ENCODE measurements at regions not wholly inside any gene's neighbourhood (a gene's known extent, or its start where the extent isn't known, plus 50 kb on each side); places are given as distances from the start of the nearest gene placed in this dataset.

- H3K4me2 ChIP-seq = peak overlapping the region in 8 of 11 experiments; percentile 10 to 63 (median 30); a peak in 9 of 22 replicates
- H3K4me3 ChIP-seq = no peak overlapping the region
- no peak overlapping the region for H3K9ac ChIP-seq
- TF ChIP-seq Cebpa-rat (IDR thresholded peaks at IDR 0.05) = no peak
- H3K9me3 ChIP-seq (replicated peaks in 1 of 11) = peaks cover 37 to 43% (median 40%) of the 10 kb centered on the region in 11 experiments
- peak overlapping the region in 3 of 11 experiments; percentile 11 to 18 (median 14); a peak in 3 of 22 replicates for H3K27ac ChIP-seq
- no peaks in the 10 kb centered on the region for H3K36me3 ChIP-seq
- no peaks in the 10 kb centered on the region for H4K20me1 ChIP-seq
- H3K4me1 ChIP-seq = peaks cover 4 to 12% (median 7%) of the 10 kb centered on the region in 10 experiments; a peak in 15 of 20 replicates
- no peaks in the 10 kb centered on the region for H3K27me3 ChIP-seq
These were observed 127.6 kb downstream of the FSCB start for GRCh38 chr14:44379292-44379977.

DNA sequence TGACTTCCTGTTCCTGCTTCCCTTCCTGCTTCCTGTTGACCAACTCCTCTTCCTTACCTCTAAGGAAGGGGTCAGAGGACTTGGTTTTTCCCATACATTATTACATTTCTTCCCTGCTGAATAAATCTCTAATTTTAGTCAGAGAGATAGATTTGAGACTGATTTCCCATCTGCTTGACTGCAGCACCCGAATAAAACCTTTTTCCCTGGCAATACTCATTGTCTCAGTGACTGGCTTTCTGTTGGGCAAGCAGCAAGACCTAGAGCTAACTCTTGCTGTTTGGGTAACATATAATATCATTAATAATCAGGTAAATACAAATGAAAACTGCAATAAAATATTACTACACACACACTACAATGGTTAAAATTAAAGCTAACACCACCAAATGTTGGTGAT is 132.2 kb downstream of the FSCB start:
- Histone ChIP-seq H3K4me1 (peaks cover 4 to 9% (median 7%) of the 10 kb centered on the region in 10 experiments; a peak in 15 of 20 replicates), H3K27me3 (no peaks in the 10 kb centered on the region), H3K4me2 (no peak overlapping the region), H3K4me3 (no peak overlapping the region), H4K20me1 (no peaks in the 10 kb centered on the region), H3K27ac (no peak overlapping the region), H3K36me3 (no peaks in the 10 kb centered on the region), H3K9me3 (replicated peaks in 1 of 11) (peaks cover 42 to 46% (median 44%) of the 10 kb centered on the region in 11 experiments), H3K9ac (no peak overlapping the region)
- no peak for TF ChIP-seq Cebpa-rat (IDR thresholded peaks at IDR 0.05)

- no peaks in the 10 kb centered on the region for H4K20me1 ChIP-seq
- H3K27me3 ChIP-seq = no peaks in the 10 kb centered on the region
- no peaks in the 10 kb centered on the region for H3K4me1 ChIP-seq
- TF ChIP-seq Cebpa-rat (IDR thresholded peaks at IDR 0.05) = no peak
- H3K9ac ChIP-seq = no peak overlapping the region
- H3K4me3 ChIP-seq = no peak overlapping the region
- H3K27ac ChIP-seq = no peak overlapping the region
- peaks cover 38 to 42% (median 41%) of the 10 kb centered on the region in 11 experiments for H3K9me3 ChIP-seq (replicated peaks in 1 of 11)
- H3K4me2 ChIP-seq = no peak overlapping the region
- no peaks in the 10 kb centered on the region for H3K36me3 ChIP-seq
These were observed 134.1 kb downstream of the FSCB start for GRCh38 chr14:44372807-44373489.

GRCh38 chr14:44372231-44372630 is 134.9 kb downstream of the FSCB start:
- Histone ChIP-seq H3K9me3 (replicated peaks in 1 of 11) (peaks cover 30 to 35% (median 34%) of the 10 kb centered on the region in 11 experiments), H3K36me3 (no peaks in the 10 kb centered on the region), H4K20me1 (no peaks in the 10 kb centered on the region), H3K4me1 (no peaks in the 10 kb centered on the region), H3K27ac (no peak overlapping the region), H3K4me2 (no peak overlapping the region), H3K9ac (no peak overlapping the region), H3K4me3 (no peak overlapping the region), H3K27me3 (no peaks in the 10 kb centered on the region)
- TF ChIP-seq Cebpa-rat (IDR thresholded peaks at IDR 0.05) = no peak

DNA sequence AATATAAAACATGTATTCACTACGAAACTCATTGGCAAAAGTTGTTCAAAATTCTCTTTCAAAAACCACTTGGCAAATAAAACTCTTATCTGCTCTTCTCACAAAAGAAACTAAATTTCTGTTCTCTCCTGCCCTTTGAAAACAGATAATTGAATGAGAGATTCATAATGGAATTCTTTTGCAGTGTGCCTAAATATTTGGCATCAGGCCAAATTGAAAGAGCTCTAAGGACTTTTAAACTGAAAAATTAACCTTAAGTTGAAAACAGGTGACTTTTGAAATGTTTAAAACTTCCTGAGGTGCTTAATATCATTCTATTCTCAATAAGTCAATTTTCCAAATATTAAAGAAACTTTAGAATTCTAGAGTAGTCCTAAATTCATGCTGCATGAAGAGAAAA is 136.4 kb downstream of the FSCB start:
- Histone ChIP-seq H3K36me3 (no peaks in the 10 kb centered on the region), H4K20me1 (no peaks in the 10 kb centered on the region), H3K4me3 (no peak overlapping the region), H3K9ac (no peak overlapping the region), H3K4me1 (no peaks in the 10 kb centered on the region), H3K27ac (no peak overlapping the region), H3K27me3 (no peaks in the 10 kb centered on the region), H3K4me2 (no peak overlapping the region), H3K9me3 (replicated peaks in 1 of 11) (peaks cover 15 to 20% (median 19%) of the 10 kb centered on the region in 11 experiments)
- TF ChIP-seq Cebpa-rat (IDR thresholded peaks at IDR 0.05) = no peak

DNA sequence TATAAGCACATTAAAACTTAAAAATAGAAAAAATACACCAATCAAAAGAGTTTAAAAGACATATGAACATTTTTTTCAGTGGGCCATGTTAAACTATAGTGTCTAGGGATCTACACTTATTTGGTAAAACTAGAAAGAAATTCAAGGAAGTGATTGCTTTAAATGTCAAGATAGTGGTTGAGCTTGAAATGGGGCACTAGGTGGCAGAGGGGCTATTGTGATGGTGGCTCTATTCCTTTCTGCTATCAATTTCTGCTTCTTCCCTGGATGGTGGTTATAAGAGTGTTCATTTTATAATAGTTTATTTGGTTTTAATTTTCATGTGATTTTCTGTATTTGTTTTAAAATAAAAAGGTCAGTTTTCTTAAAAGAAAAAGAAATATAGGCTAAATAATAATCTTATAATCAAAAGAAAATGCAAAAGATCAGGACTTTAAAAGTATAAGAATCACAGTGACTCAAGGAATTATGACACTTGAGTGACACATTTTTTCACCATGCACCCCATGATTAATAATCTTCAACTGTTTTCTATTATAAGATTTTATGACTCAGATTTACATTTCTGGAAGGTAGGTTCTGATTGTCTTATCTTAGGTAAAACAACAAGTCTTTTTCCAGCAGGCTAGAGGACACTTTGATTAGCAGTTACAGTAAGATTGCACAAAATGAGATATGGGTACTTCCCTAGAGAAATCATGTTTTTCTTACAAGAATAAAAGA is 137.5 kb downstream of the FSCB start:
- no peak for TF ChIP-seq Cebpa-rat (IDR thresholded peaks at IDR 0.05)
- Histone ChIP-seq H3K27me3 (no peaks in the 10 kb centered on the region), H3K9ac (no peak overlapping the region), H4K20me1 (no peaks in the 10 kb centered on the region), H3K36me3 (no peaks in the 10 kb centered on the region), H3K9me3 (replicated peaks in 1 of 11) (peaks cover 6 to 8% (median 7%) of the 10 kb centered on the region in 11 experiments), H3K27ac (no peak overlapping the region), H3K4me3 (no peak overlapping the region), H3K4me1 (no peaks in the 10 kb centered on the region), H3K4me2 (no peak overlapping the region)

DNA sequence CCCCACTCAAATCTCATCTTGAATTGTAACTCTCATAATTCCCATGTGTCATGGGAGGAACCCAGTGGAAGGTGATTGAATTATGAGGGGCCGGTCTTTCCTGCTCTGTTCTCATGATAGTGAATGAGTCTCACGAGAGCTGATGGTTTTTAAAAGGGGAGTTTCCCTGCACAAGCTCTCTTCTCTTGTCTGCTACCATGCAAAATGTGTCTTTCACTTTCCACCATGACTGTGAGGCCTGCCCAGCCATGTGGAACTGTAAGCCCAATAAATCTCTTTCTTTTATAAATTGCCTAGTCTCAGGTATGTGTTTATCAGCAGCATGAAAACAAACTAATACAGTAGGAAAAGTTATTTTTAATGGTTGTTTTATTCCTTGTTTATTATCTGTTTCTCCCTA is 146.0 kb downstream of the FSCB start:
- Histone ChIP-seq H3K4me2 (no peak overlapping the region), H4K20me1 (no peaks in the 10 kb centered on the region), H3K9ac (no peak overlapping the region), H3K27ac (no peak overlapping the region), H3K4me1 (no peaks in the 10 kb centered on the region), H3K4me3 (no peak overlapping the region), H3K27me3 (no peaks in the 10 kb centered on the region), H3K36me3 (no peaks in the 10 kb centered on the region), H3K9me3 (replicated peaks in 1 of 11) (peaks cover 8 to 16% (median 13%) of the 10 kb centered on the region in 11 experiments; a peak in 18 of 22 replicates)
- TF ChIP-seq Cebpa-rat (IDR thresholded peaks at IDR 0.05) = no peak

DNA sequence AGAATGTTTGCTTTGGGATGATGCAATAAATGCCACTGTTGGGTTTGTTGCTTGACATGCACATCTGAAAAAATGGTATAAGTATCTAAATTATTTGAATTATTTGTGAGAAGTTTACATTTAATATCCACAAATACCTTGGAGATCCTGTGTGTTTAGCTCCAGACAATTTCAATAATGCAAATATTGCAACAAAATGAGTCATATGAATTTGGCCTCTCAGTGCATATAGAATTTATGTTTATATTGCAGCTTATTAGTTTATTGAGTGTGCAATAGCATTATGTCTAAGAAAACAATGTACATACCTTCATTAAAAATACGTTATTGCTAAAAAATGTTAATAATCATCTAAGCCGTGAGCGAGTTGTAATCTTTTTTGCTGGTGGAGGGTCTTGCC is 153.3 kb downstream of the FSCB start:
- no peak overlapping the region for H3K9ac ChIP-seq
- peaks cover 0 to 18% (median 8%) of the 10 kb centered on the region in 11 experiments; a peak in 11 of 22 replicates for H3K9me3 ChIP-seq (replicated peaks in 1 of 11)
- H4K20me1 ChIP-seq = no peaks in the 10 kb centered on the region
- no peaks in the 10 kb centered on the region for H3K4me1 ChIP-seq
- no peaks in the 10 kb centered on the region for H3K27me3 ChIP-seq
- H3K36me3 ChIP-seq = no peaks in the 10 kb centered on the region
- no peak overlapping the region for H3K27ac ChIP-seq
- TF ChIP-seq Cebpa-rat (IDR thresholded peaks at IDR 0.05) = no peak
- no peak overlapping the region for H3K4me3 ChIP-seq
- H3K4me2 ChIP-seq = no peak overlapping the region

DNA sequence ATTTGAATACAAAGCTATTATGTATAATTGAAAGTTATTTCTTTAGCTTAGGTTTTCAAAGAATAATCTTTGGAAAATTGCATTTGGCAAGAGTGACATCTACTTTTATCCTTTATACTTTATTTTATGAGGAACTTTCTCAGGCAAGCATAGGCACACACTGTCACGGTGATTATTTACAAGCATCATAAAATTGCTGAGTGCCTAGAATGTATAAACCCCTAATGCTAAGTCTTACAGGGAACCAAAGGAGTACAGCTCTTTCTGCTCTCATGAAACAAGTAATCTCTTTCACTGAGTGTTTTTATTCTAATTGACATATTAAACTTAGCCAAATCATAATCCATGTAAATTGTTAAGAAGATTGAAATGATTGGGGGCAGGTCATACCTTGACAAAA is 154.9 kb downstream of the FSCB start:
- Histone ChIP-seq H3K9ac (no peak overlapping the region), H4K20me1 (no peaks in the 10 kb centered on the region), H3K27me3 (no peaks in the 10 kb centered on the region), H3K27ac (no peak overlapping the region), H3K4me3 (no peak overlapping the region), H3K4me2 (no peak overlapping the region), H3K4me1 (no peaks in the 10 kb centered on the region), H3K9me3 (replicated peaks in 1 of 11) (peaks cover 13 to 27% (median 20%) of the 10 kb centered on the region in 11 experiments), H3K36me3 (no peaks in the 10 kb centered on the region)
- no peak for TF ChIP-seq Cebpa-rat (IDR thresholded peaks at IDR 0.05)
